Stimulated activated naive CD4-positive, alpha-beta T cell treated with Interleukin-2 at 50 U/mL for 16 hours (primary cell): ENCODE measurements at regions not wholly inside any gene's neighbourhood (a gene's known extent, or its start where the extent isn't known, plus 50 kb on each side); places are given as distances from the start of the nearest gene placed in this dataset.
"Not testable (repeated sequence)": the region's sequence is repeated elsewhere in the genome, so short reads cannot be mapped to it uniquely, and the experiment has no call there.

Source experiments
- DNase-seq: peaks from one replicate; lab custom pipeline; 2025; lab: John Stamatoyannopoulos, UW

- no peak for DNase-seq
These were observed 811.4 kb downstream of the BRD1 start for GRCh38 chr22:49015993-49016908.

GRCh38 chr22:49015459-49015858 lies 812.2 kb downstream of the BRD1 start:
- DNase-seq = no peak

- DNase-seq = no peak
These were observed 813.2 kb downstream of the BRD1 start for GRCh38 chr22:49014227-49015201.

- DNase-seq = no peak
These were observed 814.0 kb downstream of the BRD1 start for GRCh38 chr22:49013707-49014106.

- no peak for DNase-seq
These were observed 814.8 kb downstream of the BRD1 start for GRCh38 chr22:49012712-49013395.

GRCh38 chr22:49011769-49012648 lies 815.7 kb downstream of the BRD1 start:
- DNase-seq = no peak

GRCh38 chr22:49011379-49011768 lies 816.3 kb downstream of the BRD1 start:
- DNase-seq = no peak

- no peak for DNase-seq
These were observed 816.8 kb downstream of the BRD1 start for GRCh38 chr22:49010901-49011300.

- no peak for DNase-seq
These were observed 817.4 kb downstream of the BRD1 start for GRCh38 chr22:49010070-49010863.

GRCh38 chr22:49009359-49010063 lies 818.2 kb downstream of the BRD1 start:
- DNase-seq = no peak

- DNase-seq = no peak
These were observed 818.9 kb downstream of the BRD1 start for GRCh38 chr22:49008682-49009235.

GRCh38 chr22:49007013-49007653 lies 820.5 kb downstream of the BRD1 start:
- no peak for DNase-seq

GRCh38 chr22:49006207-49007012 lies 821.3 kb downstream of the BRD1 start:
- no peak for DNase-seq

GRCh38 chr22:49005557-49005956 lies 822.1 kb downstream of the BRD1 start:
- no peak for DNase-seq

- DNase-seq = no peak
These were observed 822.9 kb downstream of the BRD1 start for GRCh38 chr22:49004484-49005399.

- not testable (repeated sequence) for DNase-seq
These were observed 830.1 kb downstream of the BRD1 start for GRCh38 chr22:48997605-48998004.

GRCh38 chr22:48993655-48994054 lies 834.0 kb downstream of the BRD1 start:
- no peak for DNase-seq
